ENCODE measurements at regions not wholly inside any gene's neighbourhood (a gene's known extent, or its start where the extent isn't known, plus 50 kb on each side); places are given as distances from the start of the nearest gene placed in this dataset.
A peak's percentile ranks its signal among the peaks of the same experiment; 100 is the strongest.
"Not testable (repeated sequence)": the region's sequence is repeated elsewhere in the genome, so short reads cannot be mapped to it uniquely, and the experiment has no call there.

DNA sequence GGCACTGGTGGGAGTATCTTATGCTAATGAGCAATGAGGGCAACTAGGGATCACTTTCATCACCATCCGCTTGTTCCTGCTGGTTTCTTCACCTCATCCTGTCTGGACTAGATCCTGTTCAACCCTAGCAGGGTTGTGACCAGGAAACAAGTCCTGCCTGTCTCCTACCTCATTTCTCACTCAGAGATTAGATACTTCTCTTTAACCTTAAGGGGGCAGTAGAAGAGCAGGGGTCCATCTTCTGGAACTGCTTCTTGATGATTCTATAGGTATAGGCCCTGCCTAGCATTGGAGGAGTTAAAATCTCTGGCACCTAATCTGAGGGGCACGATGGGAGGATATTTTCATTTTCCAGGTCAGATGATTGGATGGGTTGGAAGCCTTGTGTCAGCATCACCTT is 415.5 kb downstream of the TGIF2LX start:
- H3F3A ChIP-seq (ENCODE audit: low read length, unreplicated experiment); H4K20me1 ChIP-seq (ENCODE audit: low read length); H3K9me2 ChIP-seq (replicated peaks; ENCODE audit: low read length); H3K9me3 ChIP-seq (ENCODE audit: low read length); H3K79me2 ChIP-seq (ENCODE audit: low read length); H3K4me2 ChIP-seq (ENCODE audit: low read length); CTCF ChIA-PET; H2AFZ ChIP-seq (ENCODE audit: low read length); intact Hi-C loops (cut with micrococcal nuclease); H3K4me3 ChIP-seq (ENCODE audit: low read length); H3K9ac ChIP-seq (ENCODE audit: low read length); H3K36me3 ChIP-seq (ENCODE audit: low read depth, low read length); ATAC-seq; H3K27ac ChIP-seq (ENCODE audit: low read length); DNase-seq; H3K4me1 ChIP-seq (ENCODE audit: insufficient read depth, low read length); POLR2A ChIA-PET (ENCODE audit: unreplicated experiment); BruUV-seq (replicated peaks); H3K27me3 ChIP-seq (ENCODE audit: low read length): not testable (repeated sequence)

DNA sequence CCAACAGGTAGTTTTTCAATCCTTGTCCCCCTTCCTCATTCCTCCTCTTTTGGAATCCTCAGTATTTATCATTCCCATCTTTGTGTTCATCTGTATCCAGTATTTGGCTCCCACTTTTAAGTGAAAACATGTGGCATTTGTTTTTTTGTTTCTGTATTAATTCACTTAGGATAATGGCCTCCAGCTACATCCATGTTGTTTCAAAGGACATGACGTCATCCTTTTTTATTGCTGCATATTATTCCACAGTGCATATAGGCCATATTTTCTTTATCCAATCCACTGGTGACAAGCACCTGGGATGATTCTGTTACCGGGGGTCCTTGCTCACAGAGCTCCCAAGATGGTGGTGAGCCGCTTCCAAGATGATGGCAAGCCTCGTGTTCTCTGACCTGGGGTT is 447.9 kb downstream of the TGIF2LX start:
- H3K9me3 ChIP-seq (ENCODE audit: low read length); BruUV-seq (replicated peaks); DNase-seq; H2AFZ ChIP-seq (ENCODE audit: low read length); H3K27ac ChIP-seq (ENCODE audit: low read length); H3K36me3 ChIP-seq (ENCODE audit: low read depth, low read length); intact Hi-C loops (cut with micrococcal nuclease); H3K79me2 ChIP-seq (ENCODE audit: low read length); H3K27me3 ChIP-seq (ENCODE audit: low read length); POLR2A ChIA-PET (ENCODE audit: unreplicated experiment); H3K4me2 ChIP-seq (ENCODE audit: low read length); CTCF ChIA-PET; H3K4me3 ChIP-seq (ENCODE audit: low read length); H3K9ac ChIP-seq (ENCODE audit: low read length); H3K4me1 ChIP-seq (ENCODE audit: insufficient read depth, low read length); H4K20me1 ChIP-seq (ENCODE audit: low read length); H3K9me2 ChIP-seq (replicated peaks; ENCODE audit: low read length); ATAC-seq; H3F3A ChIP-seq (ENCODE audit: low read length, unreplicated experiment): not testable (repeated sequence)

DNA sequence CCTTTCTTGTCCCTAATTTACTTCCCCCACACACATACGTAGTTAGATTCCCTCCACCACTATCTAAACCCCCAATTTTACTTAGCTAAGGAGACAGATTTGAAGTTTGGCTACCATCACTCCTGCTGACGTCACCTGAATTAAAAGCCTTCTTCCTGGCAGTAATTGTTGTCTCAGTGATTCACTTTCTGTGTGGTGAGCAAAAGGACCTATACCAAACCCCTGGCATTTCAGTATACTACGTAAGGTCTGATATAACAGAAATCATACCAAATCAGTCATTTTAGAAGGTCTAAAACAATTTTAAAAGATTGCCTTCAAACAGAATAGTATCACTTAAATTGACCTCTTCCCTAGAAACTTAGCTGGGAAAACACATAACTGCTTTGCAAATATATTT is 476.3 kb downstream of the TGIF2LX start:
- ATAC-seq, result peak; percentile 77
- H3K9ac ChIP-seq (ENCODE audit: low read length); CTCF ChIA-PET; H3K4me3 ChIP-seq (ENCODE audit: low read length); BruUV-seq (replicated peaks); H3K36me3 ChIP-seq (ENCODE audit: low read depth, low read length); H3K27me3 ChIP-seq (ENCODE audit: low read length); H3K79me2 ChIP-seq (ENCODE audit: low read length); intact Hi-C loops (cut with micrococcal nuclease); H3K9me2 ChIP-seq (replicated peaks; ENCODE audit: low read length); POLR2A ChIA-PET (ENCODE audit: unreplicated experiment); H3F3A ChIP-seq (ENCODE audit: low read length, unreplicated experiment); H3K9me3 ChIP-seq (ENCODE audit: low read length); H3K4me1 ChIP-seq (ENCODE audit: insufficient read depth, low read length); H4K20me1 ChIP-seq (ENCODE audit: low read length); DNase-seq; H2AFZ ChIP-seq (ENCODE audit: low read length); H3K4me2 ChIP-seq (ENCODE audit: low read length): not testable (repeated sequence)
- peak overlapping the region; percentile 66 for H3K27ac ChIP-seq (ENCODE audit: low read length)

DNA sequence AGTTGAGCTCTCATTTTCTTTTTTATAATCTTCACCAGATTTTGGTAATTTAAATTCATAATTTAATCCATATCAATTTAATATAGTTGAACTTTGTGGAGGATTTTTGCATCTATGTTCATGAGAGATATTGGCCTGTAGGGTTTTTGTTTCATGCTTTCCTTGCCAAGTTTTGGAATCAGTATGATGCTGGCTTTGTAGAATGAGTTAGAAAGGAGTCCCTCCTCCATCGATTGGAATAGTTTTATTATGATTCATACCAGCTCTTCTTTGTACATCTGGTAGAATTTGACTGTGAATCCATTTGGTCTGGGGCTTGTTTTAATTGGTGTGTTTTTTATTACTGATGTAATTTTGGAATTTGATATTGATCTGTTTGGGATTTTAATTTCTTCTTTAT is 480.5 kb downstream of the TGIF2LX start:
- H3F3A ChIP-seq (ENCODE audit: low read length, unreplicated experiment); H3K9me2 ChIP-seq (replicated peaks; ENCODE audit: low read length); H3K27ac ChIP-seq (ENCODE audit: low read length); H3K4me2 ChIP-seq (ENCODE audit: low read length); POLR2A ChIA-PET (ENCODE audit: unreplicated experiment); H3K27me3 ChIP-seq (ENCODE audit: low read length); CTCF ChIA-PET; H3K9ac ChIP-seq (ENCODE audit: low read length); H3K36me3 ChIP-seq (ENCODE audit: low read depth, low read length); H3K79me2 ChIP-seq (ENCODE audit: low read length); H4K20me1 ChIP-seq (ENCODE audit: low read length); H3K9me3 ChIP-seq (ENCODE audit: low read length); H2AFZ ChIP-seq (ENCODE audit: low read length); H3K4me1 ChIP-seq (ENCODE audit: insufficient read depth, low read length); BruUV-seq (replicated peaks); intact Hi-C loops (cut with micrococcal nuclease); H3K4me3 ChIP-seq (ENCODE audit: low read length): not testable (repeated sequence)
- DNase-seq (peak; percentile 41), ATAC-seq (peak; percentile 16; the same call in 1 of the 2 replicates)

DNA sequence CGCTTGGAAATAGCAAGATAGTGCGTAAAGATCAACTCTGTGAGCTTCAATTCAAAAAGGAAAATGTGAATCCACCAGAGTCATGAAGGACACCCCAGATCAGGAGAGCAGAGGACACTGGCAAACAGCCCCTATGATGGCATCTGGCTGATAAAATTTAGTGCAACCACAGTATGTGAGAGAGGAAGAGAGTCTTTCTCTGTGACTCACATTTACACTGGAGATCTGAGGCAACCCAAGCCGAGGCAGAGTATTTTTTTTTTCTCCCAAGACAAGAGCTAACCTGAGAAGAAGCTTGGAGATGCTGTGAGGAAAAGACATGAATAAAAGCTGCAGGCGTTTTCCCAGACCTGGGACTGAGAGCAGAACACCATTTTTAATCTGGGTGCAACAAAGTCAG is 482.2 kb downstream of the TGIF2LX start:
- H3K36me3 ChIP-seq (ENCODE audit: low read depth, low read length); H3K4me3 ChIP-seq (ENCODE audit: low read length); H4K20me1 ChIP-seq (ENCODE audit: low read length); H2AFZ ChIP-seq (ENCODE audit: low read length); BruUV-seq (replicated peaks); H3K4me2 ChIP-seq (ENCODE audit: low read length); H3K9me3 ChIP-seq (ENCODE audit: low read length); H3K4me1 ChIP-seq (ENCODE audit: insufficient read depth, low read length); H3K27me3 ChIP-seq (ENCODE audit: low read length); H3K79me2 ChIP-seq (ENCODE audit: low read length); H3F3A ChIP-seq (ENCODE audit: low read length, unreplicated experiment); POLR2A ChIA-PET (ENCODE audit: unreplicated experiment); H3K9me2 ChIP-seq (replicated peaks; ENCODE audit: low read length); CTCF ChIA-PET; intact Hi-C loops (cut with micrococcal nuclease); H3K9ac ChIP-seq (ENCODE audit: low read length); H3K27ac ChIP-seq (ENCODE audit: low read length): not testable (repeated sequence)
- ATAC-seq (peak; percentile 55), DNase-seq (peak; percentile 7)

DNA sequence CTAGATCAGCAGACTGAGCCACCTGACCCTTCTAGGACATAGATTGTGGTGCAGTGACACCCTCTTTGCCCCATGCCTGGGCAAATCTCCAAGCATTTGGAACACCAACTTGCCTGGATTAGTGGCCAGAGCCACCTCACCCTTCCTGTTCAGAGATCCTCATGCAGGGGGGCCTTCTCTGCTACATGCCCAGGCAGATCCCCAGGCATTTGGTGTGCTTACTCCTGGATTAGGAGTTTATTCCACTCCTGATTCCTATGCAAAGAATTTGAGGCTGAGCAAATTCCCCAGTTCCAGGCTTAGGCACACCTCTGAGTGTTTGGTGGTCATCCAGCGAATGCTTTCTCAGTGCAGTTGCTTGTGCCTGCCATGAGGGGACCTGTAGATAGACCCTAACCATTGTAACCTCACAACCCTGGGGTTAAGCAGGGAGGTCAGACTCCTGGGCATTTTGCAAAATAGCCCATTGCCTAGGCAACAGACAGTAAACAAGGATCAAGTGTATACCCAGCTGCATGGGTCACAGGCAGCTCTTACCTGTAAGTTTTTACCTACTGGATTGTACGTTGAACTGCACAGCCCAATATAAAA is 483.2 kb downstream of the TGIF2LX start:
- intact Hi-C loops (cut with micrococcal nuclease); H3K9me3 ChIP-seq (ENCODE audit: low read length); DNase-seq; H3K4me3 ChIP-seq (ENCODE audit: low read length); CTCF ChIA-PET; H3K36me3 ChIP-seq (ENCODE audit: low read depth, low read length); H3K27ac ChIP-seq (ENCODE audit: low read length); H3K79me2 ChIP-seq (ENCODE audit: low read length); H3K4me1 ChIP-seq (ENCODE audit: insufficient read depth, low read length); H3K27me3 ChIP-seq (ENCODE audit: low read length); POLR2A ChIA-PET (ENCODE audit: unreplicated experiment); BruUV-seq (replicated peaks); H3K9ac ChIP-seq (ENCODE audit: low read length); H3K4me2 ChIP-seq (ENCODE audit: low read length); H2AFZ ChIP-seq (ENCODE audit: low read length); H3F3A ChIP-seq (ENCODE audit: low read length, unreplicated experiment); H4K20me1 ChIP-seq (ENCODE audit: low read length); H3K9me2 ChIP-seq (replicated peaks; ENCODE audit: low read length): not testable (repeated sequence)
- peak; percentile 20; the same call in 1 of the 2 replicates for ATAC-seq

DNA sequence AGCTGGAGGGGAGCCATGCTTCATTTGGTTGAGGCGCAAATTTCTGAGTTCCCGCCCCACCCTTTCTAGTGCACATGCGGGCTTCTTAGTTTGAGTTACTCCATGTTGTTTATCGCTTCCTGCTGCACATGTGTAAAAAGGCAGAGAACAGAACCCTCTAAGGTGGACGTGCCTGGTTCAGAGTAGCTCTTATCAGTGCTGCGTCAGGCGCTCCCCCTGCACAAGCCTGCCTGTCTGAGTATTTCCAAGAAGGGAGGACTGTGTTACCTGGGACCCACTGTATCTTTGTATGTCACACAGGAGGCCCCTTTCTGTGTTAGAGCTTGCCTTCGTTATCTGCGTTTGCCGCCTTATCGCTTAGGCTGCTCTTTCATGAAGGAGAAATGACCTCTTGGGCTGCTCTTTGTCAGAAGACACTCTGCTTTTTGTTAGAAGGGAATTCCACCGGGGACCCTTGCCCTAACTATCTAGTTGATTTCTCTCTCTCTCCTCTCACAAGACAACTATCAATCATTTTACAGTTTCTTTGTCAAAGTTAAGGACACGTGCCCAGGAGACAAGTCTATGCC is 532.1 kb downstream of the TGIF2LX start:
- H3K79me2 ChIP-seq (ENCODE audit: low read length); H4K20me1 ChIP-seq (ENCODE audit: low read length); BruUV-seq (replicated peaks); H3K4me1 ChIP-seq (ENCODE audit: insufficient read depth, low read length); H3F3A ChIP-seq (ENCODE audit: low read length, unreplicated experiment); ATAC-seq; H3K4me3 ChIP-seq (ENCODE audit: low read length); H3K27ac ChIP-seq (ENCODE audit: low read length); H3K4me2 ChIP-seq (ENCODE audit: low read length); H2AFZ ChIP-seq (ENCODE audit: low read length); H3K9me3 ChIP-seq (ENCODE audit: low read length); H3K9me2 ChIP-seq (replicated peaks; ENCODE audit: low read length); POLR2A ChIA-PET (ENCODE audit: unreplicated experiment); CTCF ChIA-PET; intact Hi-C loops (cut with micrococcal nuclease); DNase-seq; H3K9ac ChIP-seq (ENCODE audit: low read length); H3K36me3 ChIP-seq (ENCODE audit: low read depth, low read length); H3K27me3 ChIP-seq (ENCODE audit: low read length): not testable (repeated sequence)
